Osteoblast (primary cell): ENCODE measurements at regions not wholly inside any gene's neighbourhood (a gene's known extent, or its start where the extent isn't known, plus 50 kb on each side); places are given as distances from the start of the nearest gene placed in this dataset.

Experiments used
- DNase-seq: peaks from one replicate; pipeline ENCODE4 v3.0.0; 2011; ENCODE audit warnings: low spot score, mixed read lengths; ENCODE audit not compliant: insufficient read length; ENCODE audit errors: missing footprints
- H2AFZ ChIP-seq: 2 replicates; pipeline ENCODE4 v1.6.0; 2011; ENCODE audit warnings: mild to moderate bottlenecking, low read length
- H3K27ac ChIP-seq: 2 replicates; pipeline ENCODE4 v1.5.1; 2011; ENCODE audit warnings: mild to moderate bottlenecking, low read depth, low read length, moderate library complexity
- H3K27me3 ChIP-seq: 2 replicates; pipeline ENCODE4 v1.6.0; 2012; ENCODE audit warnings: mild to moderate bottlenecking, control low read depth, inconsistent platforms, low read length, moderate library complexity; ENCODE audit not compliant: insufficient read depth
- H3K36me3 ChIP-seq: 2 replicates; pipeline ENCODE4 v1.5.1; 2011; ENCODE audit warnings: mild to moderate bottlenecking, low read length, control low read depth, moderate library complexity; ENCODE audit not compliant: insufficient read depth
- H3K4me1 ChIP-seq: 2 replicates; pipeline ENCODE4 v1.5.1; 2011; ENCODE audit warnings: mild to moderate bottlenecking, low read length, control low read depth, moderate library complexity; ENCODE audit not compliant: insufficient read depth
- H3K4me2 ChIP-seq: 2 replicates; pipeline ENCODE4 v1.6.0; 2011; ENCODE audit warnings: mild to moderate bottlenecking, low read length; ENCODE audit not compliant: insufficient read depth
- H3K4me3 ChIP-seq: fragments of 200-600 bp; sonication (generic); 3 replicates; pipeline ENCODE4 v1.5.1; 2012; ENCODE audit warnings: mild to moderate bottlenecking, low read length, inconsistent platforms; ENCODE audit not compliant: insufficient read depth
- H3K79me2 ChIP-seq: 2 replicates; pipeline ENCODE4 v1.6.0; 2012; ENCODE audit warnings: mild to moderate bottlenecking, low read length, control low read depth, inconsistent platforms; ENCODE audit not compliant: insufficient read depth
- H3K9me3 ChIP-seq: 2 replicates; pipeline ENCODE4 v1.5.1; 2011; ENCODE audit warnings: low read depth, low read length, control low read depth
- H4K20me1 ChIP-seq: 2 replicates; pipeline ENCODE4 v1.6.0; 2012; ENCODE audit warnings: mild to moderate bottlenecking, low read length, control low read depth; ENCODE audit not compliant: insufficient read depth
- CTCF ChIP-seq: IDR thresholded peaks from 2 replicates; pipeline ENCODE4 v1.5.1; 2011; ENCODE audit warnings: mild to moderate bottlenecking, low read depth, low read length, moderate library complexity; ENCODE audit errors: extremely low read depth

DNA sequence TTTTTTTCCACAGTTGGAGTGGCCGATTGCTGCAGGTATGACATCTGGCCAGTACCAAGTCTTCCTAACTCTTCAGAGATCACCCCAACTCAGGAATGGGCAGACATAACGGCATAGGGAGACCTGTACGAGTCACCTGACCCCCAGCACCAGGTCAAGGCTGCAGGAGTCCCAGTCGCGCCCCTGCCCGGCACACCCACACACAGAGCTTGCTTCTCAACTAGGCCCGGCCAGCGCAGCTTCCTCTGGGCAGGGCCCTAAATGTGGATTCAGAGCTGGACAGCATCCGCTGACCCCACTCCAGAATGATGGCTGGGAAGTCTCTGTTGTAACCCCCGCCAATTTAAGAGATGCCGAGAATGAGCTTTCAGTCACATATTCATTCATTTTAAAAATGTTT, 58.8 kb upstream of the CLDN14 start:
- Histone ChIP-seq H2AFZ (no peak overlapping the region), H3K36me3 (no peaks in the 10 kb centered on the region), H3K9me3 (no peaks in the 10 kb centered on the region), H3K4me2 (no peak overlapping the region), H3K4me3 (no peak overlapping the region), H3K4me1 (no peaks in the 10 kb centered on the region), H3K27ac (no peak overlapping the region), H4K20me1 (no peaks in the 10 kb centered on the region), H3K79me2 (no peaks in the 10 kb centered on the region), H3K27me3 (peaks cover 24% of the 10 kb centered on the region)
- no peak for TF ChIP-seq CTCF
- DNase-seq, result no peak

DNA sequence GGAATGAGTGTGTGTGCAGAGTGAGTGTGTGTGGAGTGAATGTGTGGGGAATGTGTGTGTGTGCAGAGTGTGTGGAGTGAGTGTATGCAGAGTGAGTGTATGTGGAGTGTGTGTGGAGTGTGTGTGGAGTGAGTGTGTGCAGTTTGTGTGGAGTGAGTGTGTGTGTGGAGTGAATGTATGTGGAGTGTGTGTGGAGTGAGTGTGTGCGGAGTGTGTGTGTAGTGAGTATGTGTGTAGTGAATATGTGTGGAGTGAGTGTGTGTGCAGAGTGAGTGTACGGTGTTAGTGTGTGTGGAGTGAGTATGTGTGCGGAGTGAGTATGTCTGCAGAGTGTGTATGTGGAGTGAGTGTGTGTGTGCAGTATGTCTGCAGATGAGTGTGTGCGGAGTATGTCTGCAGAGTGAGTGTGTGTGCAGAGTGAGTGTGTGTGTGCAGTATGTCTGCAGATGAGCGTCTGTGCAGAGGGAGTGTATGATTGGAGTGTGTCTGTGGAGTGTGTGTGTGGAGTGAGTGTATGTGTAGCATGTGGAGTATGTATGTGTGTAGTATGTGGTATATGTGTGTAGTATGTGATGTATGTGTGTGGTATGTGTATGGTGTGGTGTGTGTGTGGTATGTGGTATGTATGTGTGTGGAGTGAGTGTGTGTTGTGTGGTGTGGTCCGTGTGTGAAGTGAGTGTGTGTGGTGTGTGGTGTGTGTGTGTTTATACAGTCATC, 59.7 kb upstream of the CLDN14 start:
- no peaks in the 10 kb centered on the region for H3K36me3 ChIP-seq
- no peak overlapping the region for H3K4me2 ChIP-seq
- TF ChIP-seq CTCF, result no peak
- H4K20me1 ChIP-seq, result no peaks in the 10 kb centered on the region
- H3K4me3 ChIP-seq, result no peak overlapping the region
- H3K27me3 ChIP-seq, result peaks cover 25% of the 10 kb centered on the region
- H2AFZ ChIP-seq, result no peak overlapping the region
- no peaks in the 10 kb centered on the region for H3K4me1 ChIP-seq
- H3K9me3 ChIP-seq, result no peaks in the 10 kb centered on the region
- DNase-seq, result no peak
- H3K79me2 ChIP-seq, result no peaks in the 10 kb centered on the region
- no peak overlapping the region for H3K27ac ChIP-seq

DNA sequence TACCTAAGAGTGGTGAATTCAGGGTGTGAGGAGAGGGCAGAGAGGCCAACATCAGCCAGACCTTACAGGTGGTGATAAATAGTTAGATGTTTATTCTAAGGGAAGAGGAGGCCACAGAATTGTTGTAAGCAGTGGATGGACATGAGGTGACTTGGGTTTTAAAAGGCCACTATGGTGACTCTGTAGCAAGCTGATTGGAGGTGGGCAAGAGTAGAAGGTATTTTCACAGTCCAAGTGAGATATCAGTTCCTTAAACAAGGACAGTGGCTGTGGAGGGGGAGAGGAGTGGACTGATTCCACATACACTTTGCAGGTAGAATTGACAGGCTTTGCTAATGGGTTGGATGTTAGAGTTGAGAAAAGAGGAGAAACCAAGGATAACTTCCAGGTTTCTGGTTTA, 60.8 kb upstream of the CLDN14 start:
- DNase-seq, result no peak
- no peaks in the 10 kb centered on the region for H3K4me1 ChIP-seq
- no peaks in the 10 kb centered on the region for H3K79me2 ChIP-seq
- H3K27me3 ChIP-seq, result peaks cover 30% of the 10 kb centered on the region
- no peaks in the 10 kb centered on the region for H4K20me1 ChIP-seq
- no peak overlapping the region for H3K4me2 ChIP-seq
- H3K9me3 ChIP-seq, result no peaks in the 10 kb centered on the region
- H3K4me3 ChIP-seq, result no peak overlapping the region
- TF ChIP-seq CTCF, result no peak
- no peak overlapping the region for H3K27ac ChIP-seq
- no peak overlapping the region for H2AFZ ChIP-seq
- no peaks in the 10 kb centered on the region for H3K36me3 ChIP-seq

- H3K4me1 ChIP-seq, result no peaks in the 10 kb centered on the region
- H4K20me1 ChIP-seq, result no peaks in the 10 kb centered on the region
- H3K27ac ChIP-seq, result no peak overlapping the region
- TF ChIP-seq CTCF, result no peak
- H3K79me2 ChIP-seq, result no peaks in the 10 kb centered on the region
- H3K27me3 ChIP-seq, result peaks cover 33% of the 10 kb centered on the region
- H2AFZ ChIP-seq, result no peak overlapping the region
- no peak overlapping the region for H3K4me2 ChIP-seq
- H3K36me3 ChIP-seq, result no peaks in the 10 kb centered on the region
- no peak for DNase-seq
- no peak overlapping the region for H3K4me3 ChIP-seq
- H3K9me3 ChIP-seq, result no peaks in the 10 kb centered on the region
These were observed 61.8 kb upstream of the CLDN14 start for GRCh38 chr21:36541721-36542139.
